ENCODE measurements at regions not wholly inside any gene's neighbourhood (a gene's known extent, or its start where the extent isn't known, plus 50 kb on each side); places are given as distances from the start of the nearest gene placed in this dataset.

GRCh38 chr14:87810711-87811110 is 182.3 kb downstream of the GALC start:
- TF ChIP-seq EZH2 (IDR thresholded peaks at IDR 0.05; ENCODE audit: borderline replicate concordance, low read depth, low read length, poor library complexity, severe bottlenecking) (no peak), CTCF (conservative IDR thresholded peaks at IDR 0.05; ENCODE audit: low read depth, low read length) (no peak)
